GM21381 (cell line): ENCODE measurements at regions not wholly inside any gene's neighbourhood (a gene's known extent, or its start where the extent isn't known, plus 50 kb on each side); places are given as distances from the start of the nearest gene placed in this dataset.
"Not testable (repeated sequence)": the region's sequence is repeated elsewhere in the genome, so short reads cannot be mapped to it uniquely, and the experiment has no call there.

ENCODE experiments used
- ATAC-seq: cut with Tn5 transposase; IDR thresholded peaks from one replicate; pipeline ENCODE4 v1.9.1; 2021; ENCODE audit warnings: mild to moderate bottlenecking, moderate library complexity; ENCODE audit not compliant: unreplicated experiment

GRCh38 chr21:15644489-15644888, 85.3 kb upstream of the USP25 start:
- no peak for ATAC-seq

GRCh38 chr21:15645830-15646229, 84.0 kb upstream of the USP25 start:
- ATAC-seq, result no peak

GRCh38 chr21:15650735-15651134, 79.0 kb upstream of the USP25 start:
- ATAC-seq, result no peak

GRCh38 chr21:15651172-15651571, 78.6 kb upstream of the USP25 start:
- no peak for ATAC-seq

GRCh38 chr21:15653710-15654109, 76.1 kb upstream of the USP25 start:
- ATAC-seq, result no peak

- ATAC-seq, result no peak
These were observed 75.6 kb upstream of the USP25 start for GRCh38 chr21:15654171-15654570.

- ATAC-seq, result no peak
These were observed 69.9 kb upstream of the USP25 start for GRCh38 chr21:15659753-15660422.

- no peak for ATAC-seq
These were observed 69.4 kb upstream of the USP25 start for GRCh38 chr21:15660423-15660804.

- no peak for ATAC-seq
These were observed 62.8 kb upstream of the USP25 start for GRCh38 chr21:15667010-15667409.

- no peak for ATAC-seq
These were observed 62.0 kb upstream of the USP25 start for GRCh38 chr21:15667819-15668218.

GRCh38 chr21:15669247-15669646, 60.5 kb upstream of the USP25 start:
- ATAC-seq, result no peak

GRCh38 chr21:15671188-15671587, 58.6 kb upstream of the USP25 start:
- ATAC-seq, result no peak

GRCh38 chr21:15672578-15672977, 57.2 kb upstream of the USP25 start:
- not testable (repeated sequence) for ATAC-seq

- ATAC-seq, result no peak
These were observed 52.8 kb upstream of the USP25 start for GRCh38 chr21:15676935-15677334.

GRCh38 chr21:15679630-15680029, 50.2 kb upstream of the USP25 start:
- no peak for ATAC-seq
